ENCODE measurements at regions not wholly inside any gene's neighbourhood (a gene's known extent, or its start where the extent isn't known, plus 50 kb on each side); places are given as distances from the start of the nearest gene placed in this dataset.

GRCh38 chr5:60514152-60514551 is 185.8 kb downstream of the DEPDC1B start:
- Histone ChIP-seq H4K20me1 (ENCODE audit: insufficient read depth, low read length, poor library complexity, severe bottlenecking) (no peaks in the 10 kb centered on the region), H2AFZ (ENCODE audit: low read length) (no peak overlapping the region), H3K4me3 (ENCODE audit: low read length, poor library complexity, severe bottlenecking) (no peak overlapping the region), H3K9ac (ENCODE audit: low read depth, low read length, poor library complexity, severe bottlenecking) (no peak overlapping the region), H3F3A (ENCODE audit: low read depth) (no peaks in the 10 kb centered on the region), H3K27me3 (ENCODE audit: insufficient read depth, low read length, poor library complexity, severe bottlenecking) (no peaks in the 10 kb centered on the region), H3K9me2 (replicated peaks; ENCODE audit: low read depth, low read length) (no peaks in the 10 kb centered on the region), H3K4me1 (ENCODE audit: insufficient read depth, low read length, poor library complexity, severe bottlenecking) (no peaks in the 10 kb centered on the region), H3K79me2 (ENCODE audit: insufficient read depth, low read length) (no peaks in the 10 kb centered on the region), H3K36me3 (ENCODE audit: insufficient read depth, low read length) (no peaks in the 10 kb centered on the region), H3K9me3 (ENCODE audit: insufficient read depth, low read depth, low read length) (no peaks in the 10 kb centered on the region), H3K4me2 (ENCODE audit: low read depth, low read length, poor library complexity, severe bottlenecking) (no peak overlapping the region)
- TF ChIP-seq EZH2phosphoT487 (IDR thresholded peaks at IDR 0.05; ENCODE audit: borderline replicate concordance) (no peak), CTCF (conservative IDR thresholded peaks at IDR 0.05; ENCODE audit: low read length) (no peak)

GRCh38 chr5:60512117-60512516 is 187.8 kb downstream of the DEPDC1B start:
- Histone ChIP-seq H3K9ac (ENCODE audit: low read depth, low read length, poor library complexity, severe bottlenecking) (no peak overlapping the region), H3K4me3 (ENCODE audit: low read length, poor library complexity, severe bottlenecking) (no peak overlapping the region), H3K27me3 (ENCODE audit: insufficient read depth, low read length, poor library complexity, severe bottlenecking) (no peaks in the 10 kb centered on the region), H3F3A (ENCODE audit: low read depth) (no peaks in the 10 kb centered on the region), H4K20me1 (ENCODE audit: insufficient read depth, low read length, poor library complexity, severe bottlenecking) (no peaks in the 10 kb centered on the region), H3K79me2 (ENCODE audit: insufficient read depth, low read length) (no peaks in the 10 kb centered on the region), H2AFZ (ENCODE audit: low read length) (no peak overlapping the region), H3K36me3 (ENCODE audit: insufficient read depth, low read length) (no peaks in the 10 kb centered on the region), H3K9me3 (ENCODE audit: insufficient read depth, low read depth, low read length) (no peaks in the 10 kb centered on the region), H3K9me2 (replicated peaks; ENCODE audit: low read depth, low read length) (no peaks in the 10 kb centered on the region), H3K4me2 (ENCODE audit: low read depth, low read length, poor library complexity, severe bottlenecking) (no peak overlapping the region), H3K4me1 (ENCODE audit: insufficient read depth, low read length, poor library complexity, severe bottlenecking) (no peaks in the 10 kb centered on the region)
- no peak for TF ChIP-seq EZH2phosphoT487 (IDR thresholded peaks at IDR 0.05; ENCODE audit: borderline replicate concordance)
- no peak for TF ChIP-seq CTCF (conservative IDR thresholded peaks at IDR 0.05; ENCODE audit: low read length)

- no peaks in the 10 kb centered on the region for H3F3A ChIP-seq (ENCODE audit: low read depth)
- no peaks in the 10 kb centered on the region for H3K9me3 ChIP-seq (ENCODE audit: insufficient read depth, low read depth, low read length)
- H3K4me3 ChIP-seq (ENCODE audit: low read length, poor library complexity, severe bottlenecking) = no peak overlapping the region
- no peaks in the 10 kb centered on the region for H3K9me2 ChIP-seq (replicated peaks; ENCODE audit: low read depth, low read length)
- no peak for TF ChIP-seq EZH2phosphoT487 (IDR thresholded peaks at IDR 0.05; ENCODE audit: borderline replicate concordance)
- no peak for TF ChIP-seq CTCF (conservative IDR thresholded peaks at IDR 0.05; ENCODE audit: low read length)
- no peak overlapping the region for H2AFZ ChIP-seq (ENCODE audit: low read length)
- no peaks in the 10 kb centered on the region for H4K20me1 ChIP-seq (ENCODE audit: insufficient read depth, low read length, poor library complexity, severe bottlenecking)
- H3K4me2 ChIP-seq (ENCODE audit: low read depth, low read length, poor library complexity, severe bottlenecking) = no peak overlapping the region
- H3K36me3 ChIP-seq (ENCODE audit: insufficient read depth, low read length) = no peaks in the 10 kb centered on the region
- H3K79me2 ChIP-seq (ENCODE audit: insufficient read depth, low read length) = no peaks in the 10 kb centered on the region
- no peaks in the 10 kb centered on the region for H3K27me3 ChIP-seq (ENCODE audit: insufficient read depth, low read length, poor library complexity, severe bottlenecking)
- peaks cover 5% of the 10 kb centered on the region for H3K4me1 ChIP-seq (ENCODE audit: insufficient read depth, low read length, poor library complexity, severe bottlenecking)
- no peak overlapping the region for H3K9ac ChIP-seq (ENCODE audit: low read depth, low read length, poor library complexity, severe bottlenecking)
Observed at GRCh38 chr5:60510663-60511062, 189.3 kb downstream of the DEPDC1B start.

All from Loucy (cell line).